ENCODE measurements at regions not wholly inside any gene's neighbourhood (a gene's known extent, or its start where the extent isn't known, plus 50 kb on each side); places are given as distances from the start of the nearest gene placed in this dataset.

- TF ChIP-seq FOXP2 (optimal IDR thresholded peaks at IDR 0.05; ENCODE audit: borderline replicate concordance, extremely low read depth, extremely low read length, insufficient read depth) (no peak), POLR2AphosphoS5 (IDR thresholded peaks at IDR 0.05; ENCODE audit: low read depth, low read length) (no peak), TAF1 (IDR thresholded peaks at IDR 0.05; ENCODE audit: borderline replicate concordance, insufficient read depth, low read length) (no peak), SIN3A (IDR thresholded peaks at IDR 0.05; ENCODE audit: borderline replicate concordance, insufficient read depth, low read length) (no peak)
Observed at GRCh38 chr5:60036192-60036938, 142.8 kb upstream of the PDE4D start.

DNA sequence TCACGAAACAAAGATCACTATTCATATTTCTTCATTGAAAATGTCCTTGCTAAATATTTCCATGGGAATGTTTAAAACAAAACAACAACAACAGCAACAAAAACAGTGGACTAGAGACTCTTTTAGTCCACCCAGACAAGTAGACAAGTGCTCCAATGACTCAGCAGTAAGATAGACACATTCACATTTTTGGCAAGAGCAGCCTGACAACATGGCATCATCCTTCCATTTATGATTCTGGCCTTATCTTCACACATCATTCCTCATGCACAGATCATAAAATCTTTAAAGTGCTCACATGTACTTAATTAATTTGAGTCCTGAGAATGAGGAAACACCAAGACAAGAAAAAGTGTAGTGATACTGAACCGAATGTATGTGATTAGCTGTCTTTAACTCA, 132.6 kb upstream of the PDE4D start:
- TF ChIP-seq TAF1 (IDR thresholded peaks at IDR 0.05; ENCODE audit: borderline replicate concordance, insufficient read depth, low read length) = no peak
- TF ChIP-seq POLR2AphosphoS5 (IDR thresholded peaks at IDR 0.05; ENCODE audit: low read depth, low read length) = no peak
- TF ChIP-seq FOXP2 (optimal IDR thresholded peaks at IDR 0.05; ENCODE audit: borderline replicate concordance, extremely low read depth, extremely low read length, insufficient read depth) = no peak
- TF ChIP-seq, protein P1, sequence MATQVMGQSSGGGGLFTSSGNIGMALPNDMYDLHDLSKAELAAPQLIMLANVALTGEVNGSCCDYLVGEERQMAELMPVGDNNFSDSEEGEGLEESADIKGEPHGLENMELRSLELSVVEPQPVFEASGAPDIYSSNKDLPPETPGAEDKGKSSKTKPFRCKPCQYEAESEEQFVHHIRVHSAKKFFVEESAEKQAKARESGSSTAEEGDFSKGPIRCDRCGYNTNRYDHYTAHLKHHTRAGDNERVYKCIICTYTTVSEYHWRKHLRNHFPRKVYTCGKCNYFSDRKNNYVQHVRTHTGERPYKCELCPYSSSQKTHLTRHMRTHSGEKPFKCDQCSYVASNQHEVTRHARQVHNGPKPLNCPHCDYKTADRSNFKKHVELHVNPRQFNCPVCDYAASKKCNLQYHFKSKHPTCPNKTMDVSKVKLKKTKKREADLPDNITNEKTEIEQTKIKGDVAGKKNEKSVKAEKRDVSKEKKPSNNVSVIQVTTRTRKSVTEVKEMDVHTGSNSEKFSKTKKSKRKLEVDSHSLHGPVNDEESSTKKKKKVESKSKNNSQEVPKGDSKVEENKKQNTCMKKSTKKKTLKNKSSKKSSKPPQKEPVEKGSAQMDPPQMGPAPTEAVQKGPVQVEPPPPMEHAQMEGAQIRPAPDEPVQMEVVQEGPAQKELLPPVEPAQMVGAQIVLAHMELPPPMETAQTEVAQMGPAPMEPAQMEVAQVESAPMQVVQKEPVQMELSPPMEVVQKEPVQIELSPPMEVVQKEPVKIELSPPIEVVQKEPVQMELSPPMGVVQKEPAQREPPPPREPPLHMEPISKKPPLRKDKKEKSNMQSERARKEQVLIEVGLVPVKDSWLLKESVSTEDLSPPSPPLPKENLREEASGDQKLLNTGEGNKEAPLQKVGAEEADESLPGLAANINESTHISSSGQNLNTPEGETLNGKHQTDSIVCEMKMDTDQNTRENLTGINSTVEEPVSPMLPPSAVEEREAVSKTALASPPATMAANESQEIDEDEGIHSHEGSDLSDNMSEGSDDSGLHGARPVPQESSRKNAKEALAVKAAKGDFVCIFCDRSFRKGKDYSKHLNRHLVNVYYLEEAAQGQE (IDR thresholded peaks at IDR 0.05; ENCODE audit: insufficient read depth in 1 of 2, low read depth in 2 of 2, low read length in 2 of 2) = no peak
- no peak for TF ChIP-seq SIN3A (IDR thresholded peaks at IDR 0.05; ENCODE audit: borderline replicate concordance, insufficient read depth, low read length)

GRCh38 chr5:60024104-60024503, 130.6 kb upstream of the PDE4D start:
- TF ChIP-seq POLR2AphosphoS5 (IDR thresholded peaks at IDR 0.05; ENCODE audit: low read depth, low read length) (no peak), FOXP2 (optimal IDR thresholded peaks at IDR 0.05; ENCODE audit: borderline replicate concordance, extremely low read depth, extremely low read length, insufficient read depth) (no peak), TAF1 (IDR thresholded peaks at IDR 0.05; ENCODE audit: borderline replicate concordance, insufficient read depth, low read length) (no peak)

GRCh38 chr5:60023255-60023654, 129.7 kb upstream of the PDE4D start:
- no peak for TF ChIP-seq TAF1 (IDR thresholded peaks at IDR 0.05; ENCODE audit: borderline replicate concordance, insufficient read depth, low read length)

DNA sequence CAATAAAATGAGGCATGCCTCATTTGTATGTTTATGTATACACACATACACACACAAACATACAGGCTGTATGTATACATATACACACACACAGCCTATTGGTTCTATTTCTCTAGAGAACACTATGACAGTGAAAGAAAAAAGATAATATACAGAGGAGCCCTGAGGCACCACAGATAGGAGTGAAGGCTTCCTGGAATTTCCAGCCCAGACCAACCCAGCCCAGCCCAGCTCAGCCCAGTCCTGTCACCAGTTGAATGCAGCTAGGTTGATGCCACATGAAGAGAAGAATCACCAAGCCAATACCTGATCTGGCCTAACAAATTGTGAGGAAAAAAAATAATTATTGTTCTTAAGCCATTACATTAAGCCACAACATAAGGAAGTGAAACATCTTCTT, 126.9 kb upstream of the PDE4D start:
- TF ChIP-seq TAF1 (IDR thresholded peaks at IDR 0.05; ENCODE audit: borderline replicate concordance, insufficient read depth, low read length) = no peak
- TF ChIP-seq SIN3A (IDR thresholded peaks at IDR 0.05; ENCODE audit: borderline replicate concordance, insufficient read depth, low read length) = no peak
- TF ChIP-seq, protein P1 (IDR thresholded peaks at IDR 0.05; ENCODE audit: insufficient read depth in 1 of 2, low read depth in 2 of 2, low read length in 2 of 2) = no peak
- TF ChIP-seq FOXP2 (optimal IDR thresholded peaks at IDR 0.05; ENCODE audit: borderline replicate concordance, extremely low read depth, extremely low read length, insufficient read depth) = no peak
- no peak for TF ChIP-seq POLR2AphosphoS5 (IDR thresholded peaks at IDR 0.05; ENCODE audit: low read depth, low read length)

DNA sequence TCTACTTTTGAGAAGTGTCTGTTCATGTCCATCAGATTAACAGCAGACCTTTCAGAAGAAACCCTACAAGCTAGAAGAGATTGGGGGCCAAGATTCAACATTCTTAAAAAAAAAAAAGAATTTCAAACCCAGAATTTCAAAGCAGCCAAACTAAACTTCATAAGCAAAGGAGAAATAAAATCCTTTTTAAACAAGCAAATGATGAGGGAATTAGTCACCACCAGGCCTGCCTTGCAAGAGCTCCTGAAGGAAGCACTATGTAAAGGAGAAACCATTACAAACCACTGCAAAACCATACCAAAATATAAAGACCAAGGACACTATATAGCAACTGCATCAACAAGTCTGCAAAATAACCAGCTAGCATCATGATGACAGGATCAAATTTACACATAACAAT, 124.6 kb upstream of the PDE4D start:
- no peak for TF ChIP-seq POLR2AphosphoS5 (IDR thresholded peaks at IDR 0.05; ENCODE audit: low read depth, low read length)
- TF ChIP-seq, protein P1 (IDR thresholded peaks at IDR 0.05; ENCODE audit: insufficient read depth in 1 of 2, low read depth in 2 of 2, low read length in 2 of 2) = no peak
- TF ChIP-seq FOXP2 (optimal IDR thresholded peaks at IDR 0.05; ENCODE audit: borderline replicate concordance, extremely low read depth, extremely low read length, insufficient read depth) = no peak
- TF ChIP-seq TAF1 (IDR thresholded peaks at IDR 0.05; ENCODE audit: borderline replicate concordance, insufficient read depth, low read length) = no peak
- no peak for TF ChIP-seq SIN3A (IDR thresholded peaks at IDR 0.05; ENCODE audit: borderline replicate concordance, insufficient read depth, low read length)
